ENCODE measurements at regions not wholly inside any gene's neighbourhood (a gene's known extent, or its start where the extent isn't known, plus 50 kb on each side); places are given as distances from the start of the nearest gene placed in this dataset.

- TF ChIP-seq EZH2 (IDR thresholded peaks at IDR 0.05; ENCODE audit: low read depth) (no peak), CTCF (conservative IDR thresholded peaks at IDR 0.05) (no peak)
Measured at GRCh38 chr9:103709366-103709765, 384.7 kb upstream of the SMC2 start.

Data from PC-9 (cell line).